Activated CD4-positive, alpha-beta T cell treated with anti-CD3 and anti-CD28 coated beads, Interleukin-2, amount 50 U/mL, for 48 hours (primary cell): ENCODE measurements at regions not wholly inside any gene's neighbourhood (a gene's known extent, or its start where the extent isn't known, plus 50 kb on each side); places are given as distances from the start of the nearest gene placed in this dataset.

Source experiments
- DNase-seq, 2 experiments: peaks; one replicate each; pipeline ENCODE4 v3.0.0-alpha.2; 2020

- DNase-seq, result no peak
Observed at GRCh38 chr2:217517402-217517801, 485.4 kb downstream of the TNS1 start.

DNA sequence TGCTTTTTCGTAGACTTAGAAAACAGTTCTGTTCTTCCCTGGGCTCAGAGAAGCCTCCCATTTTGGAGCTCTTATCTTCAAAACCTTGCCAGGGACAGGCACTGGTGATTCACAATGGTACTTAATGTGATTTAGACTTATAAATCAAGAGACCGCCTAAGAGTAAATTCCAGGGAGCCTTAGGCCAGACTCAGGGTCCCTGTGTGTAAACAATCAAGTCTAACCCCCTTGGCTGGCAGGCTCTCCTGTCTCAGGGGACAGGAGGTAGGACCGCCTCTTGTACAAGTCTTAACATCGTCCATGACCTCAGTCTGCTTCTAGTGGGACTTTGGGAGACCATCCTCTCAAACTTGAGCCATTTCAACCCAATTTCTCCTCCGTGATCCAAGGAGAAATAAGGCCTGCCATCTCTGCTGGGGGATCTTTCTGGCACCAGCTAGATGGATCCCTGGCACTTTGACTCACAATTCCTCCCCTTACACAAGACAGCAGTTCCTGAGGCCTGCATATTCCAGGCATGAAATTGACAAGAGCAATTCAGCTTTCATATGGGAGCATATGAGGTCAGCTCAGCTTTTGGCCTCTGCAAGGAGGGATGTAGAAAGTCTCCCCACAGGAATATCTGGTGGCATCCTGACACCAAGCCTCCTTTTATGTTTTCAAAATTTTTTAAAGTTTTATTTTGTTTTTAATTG, 487.0 kb downstream of the TNS1 start:
- DNase-seq, result no peak

- no peak for DNase-seq
Observed at GRCh38 chr2:217513258-217513657, 489.5 kb downstream of the TNS1 start.

DNA sequence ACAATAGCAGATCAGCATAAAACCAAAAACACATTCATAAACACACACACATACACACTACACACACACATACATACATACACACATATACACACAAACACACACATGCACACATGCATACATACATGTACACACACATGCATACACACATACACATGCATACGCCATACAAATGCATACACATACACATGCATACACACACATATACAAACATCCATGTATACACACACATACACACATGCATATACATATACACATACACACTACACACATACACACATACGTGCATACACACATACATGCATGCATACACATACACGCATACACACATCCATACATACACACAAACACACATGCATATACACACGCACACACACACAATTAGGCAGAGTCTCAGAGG, 490.1 kb downstream of the TNS1 start:
- no peak for DNase-seq

DNA sequence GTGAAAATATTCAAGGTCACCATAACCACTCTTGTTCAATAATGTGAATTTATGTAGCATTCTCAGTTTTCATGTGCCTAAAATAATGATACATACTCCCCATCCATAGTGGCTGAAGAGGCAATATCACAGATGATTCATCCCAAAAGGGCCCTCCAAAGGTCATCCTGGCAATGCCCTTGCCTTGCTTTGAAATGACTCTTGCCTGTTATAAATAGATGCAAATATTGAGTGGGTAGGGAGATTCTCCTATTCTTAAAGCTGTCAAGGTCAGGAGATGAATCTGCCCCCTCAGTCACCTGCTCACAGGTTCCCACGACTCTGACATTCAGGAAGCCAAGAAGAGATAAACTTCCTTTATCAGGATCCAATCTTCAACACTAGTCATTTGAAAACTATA, 490.5 kb downstream of the TNS1 start:
- DNase-seq, result no peak

DNA sequence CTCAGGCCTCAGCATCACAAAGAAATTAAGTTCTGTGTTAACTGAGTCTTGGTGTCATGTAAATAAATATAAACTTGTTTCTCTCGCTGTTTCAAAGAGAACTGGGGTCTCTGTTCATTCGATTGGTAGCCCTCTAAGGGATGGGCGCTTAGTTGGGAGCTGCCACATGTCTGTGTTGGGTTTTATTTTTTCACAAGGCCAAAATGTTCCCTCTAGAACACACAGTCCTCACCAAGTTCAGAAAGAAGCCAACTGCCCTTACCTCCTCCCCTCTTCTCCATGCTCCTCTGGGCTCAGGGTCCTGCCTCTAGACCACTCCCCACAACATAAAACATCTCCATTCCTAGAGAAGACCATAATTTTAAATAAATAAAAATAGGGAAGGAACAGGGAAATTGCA, 490.9 kb downstream of the TNS1 start:
- no peak for DNase-seq

DNA sequence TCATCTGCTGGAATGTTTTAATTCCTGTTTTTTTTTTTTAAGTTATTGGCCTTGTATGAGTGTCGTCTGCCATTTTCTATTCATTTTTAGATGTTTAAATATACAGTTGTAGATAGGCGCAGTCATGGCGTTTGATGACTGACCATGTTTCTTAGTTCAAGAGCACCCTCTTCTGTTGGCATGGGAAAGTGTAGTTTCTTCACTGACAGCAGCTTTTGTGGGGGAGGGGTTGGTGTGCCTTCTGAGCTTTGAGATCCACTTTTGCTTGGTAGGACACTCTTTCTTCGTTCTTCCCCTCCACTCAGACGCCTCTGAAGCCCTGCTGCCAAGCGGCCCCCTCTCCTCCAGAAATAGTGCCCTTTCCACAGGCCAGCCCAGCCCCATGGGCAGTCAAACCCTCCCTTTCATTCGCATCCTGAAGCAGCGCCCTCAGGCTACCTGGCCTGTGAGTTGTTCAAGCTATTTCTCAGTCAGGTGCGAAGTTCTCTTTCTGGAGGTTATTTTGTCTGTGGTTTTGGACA, 492.0 kb downstream of the TNS1 start:
- peak; percentile 17 to 33 for DNase-seq

- no peak for DNase-seq
Observed at GRCh38 chr2:217505303-217505702, 497.5 kb downstream of the TNS1 start.

DNA sequence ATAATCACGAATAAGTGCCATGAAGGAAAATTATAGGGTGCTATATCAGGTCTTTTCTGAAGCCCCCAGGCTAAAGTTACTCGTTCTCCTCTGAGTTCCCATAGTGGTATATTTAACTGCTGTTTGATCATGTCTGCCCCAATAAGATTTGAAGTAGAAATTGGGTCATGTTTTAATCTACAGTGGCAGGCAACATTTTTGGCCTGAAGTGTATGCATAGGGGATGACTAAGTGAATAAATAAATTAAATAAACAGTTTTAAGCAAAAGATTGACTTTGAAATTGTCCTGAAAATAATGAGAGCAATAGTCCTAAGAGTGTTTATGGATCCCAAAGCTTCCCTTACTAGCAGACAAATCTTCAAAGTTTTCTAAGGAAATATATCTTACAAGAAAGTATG, 500.9 kb downstream of the TNS1 start:
- DNase-seq, result no peak

- no peak for DNase-seq
Observed at GRCh38 chr2:217497843-217498377, 504.9 kb downstream of the TNS1 start.

GRCh38 chr2:217494557-217494956, 508.2 kb downstream of the TNS1 start:
- no peak for DNase-seq

GRCh38 chr2:217491271-217491670, 511.5 kb downstream of the TNS1 start:
- DNase-seq, result no peak

- no peak for DNase-seq
Observed at GRCh38 chr2:217489145-217489960, 513.4 kb downstream of the TNS1 start.

- DNase-seq, result no peak
Observed at GRCh38 chr2:217484046-217484445, 518.7 kb downstream of the TNS1 start.

- DNase-seq, result no peak
Observed at GRCh38 chr2:217482056-217482710, 520.6 kb downstream of the TNS1 start.

DNA sequence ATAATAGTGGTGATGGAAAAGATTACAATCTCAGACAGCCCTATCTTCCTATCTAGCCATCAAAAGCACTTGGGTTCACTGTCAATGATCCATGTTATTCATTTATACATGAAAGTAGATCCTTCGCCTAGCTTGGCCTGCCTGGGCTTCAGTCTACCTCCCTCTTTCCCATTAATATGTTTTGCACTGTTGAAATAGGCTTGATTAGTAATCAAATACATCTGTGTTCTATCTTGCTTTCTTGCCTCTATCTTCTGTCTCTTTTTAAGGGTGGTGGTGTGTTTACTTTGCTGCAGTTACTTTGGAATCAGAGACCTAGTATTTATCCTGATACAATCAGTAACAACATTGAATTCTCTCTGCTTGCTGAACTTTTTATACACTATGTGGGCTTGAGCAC, 521.2 kb downstream of the TNS1 start:
- no peak for DNase-seq

GRCh38 chr2:217479566-217479965, 523.2 kb downstream of the TNS1 start:
- DNase-seq, result no peak

DNA sequence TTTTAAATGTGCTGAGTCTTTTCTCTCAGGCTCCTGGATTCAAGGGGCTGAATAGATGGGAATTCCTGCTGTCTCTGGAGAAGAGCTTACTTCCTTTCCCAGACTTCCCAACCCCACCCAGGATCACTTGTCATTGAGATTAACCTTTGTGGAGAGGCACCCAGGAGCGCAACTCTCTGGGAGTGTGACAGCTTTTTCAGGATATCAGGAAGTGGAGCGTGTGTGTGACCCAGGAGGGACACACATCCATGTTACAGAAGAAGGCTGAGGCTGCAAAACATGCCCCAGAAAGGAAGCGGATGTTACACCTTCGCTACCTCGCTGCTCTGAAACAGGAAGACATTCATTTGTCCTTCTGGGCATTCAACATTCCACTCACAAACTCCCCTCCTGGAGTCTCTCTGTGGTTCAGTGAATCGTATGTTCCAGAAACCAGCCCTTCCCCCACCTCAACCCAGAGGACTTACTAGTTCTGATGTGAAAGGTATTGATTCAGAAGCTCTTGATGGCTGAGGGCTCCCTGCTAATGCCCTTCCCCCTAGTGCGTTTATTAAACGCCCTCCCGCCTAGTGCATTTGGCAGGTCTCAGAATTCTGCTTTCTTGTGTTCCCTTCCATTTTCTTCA, 523.9 kb downstream of the TNS1 start:
- DNase-seq, result no peak

DNA sequence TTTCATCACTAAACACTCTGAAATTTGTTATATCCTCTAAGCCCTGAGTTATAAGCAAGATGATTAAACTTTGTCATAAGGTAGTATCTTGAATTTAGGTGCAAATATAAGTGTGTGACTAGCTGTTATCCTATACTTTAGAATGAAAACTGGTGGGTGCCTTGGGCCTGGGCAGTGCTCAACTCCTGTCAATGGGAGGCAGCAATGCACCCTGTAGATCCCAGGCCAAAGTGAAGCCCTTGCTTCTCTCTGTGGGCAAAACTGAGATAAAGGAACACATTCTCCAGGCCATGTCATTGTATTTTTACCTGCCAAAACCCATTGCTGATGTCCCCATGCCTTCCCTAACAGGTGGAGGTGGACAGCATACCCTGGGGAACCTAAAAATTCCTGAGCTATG, 525.2 kb downstream of the TNS1 start:
- DNase-seq, result no peak

- DNase-seq, result no peak
Observed at GRCh38 chr2:217475791-217476190, 527.0 kb downstream of the TNS1 start.

DNA sequence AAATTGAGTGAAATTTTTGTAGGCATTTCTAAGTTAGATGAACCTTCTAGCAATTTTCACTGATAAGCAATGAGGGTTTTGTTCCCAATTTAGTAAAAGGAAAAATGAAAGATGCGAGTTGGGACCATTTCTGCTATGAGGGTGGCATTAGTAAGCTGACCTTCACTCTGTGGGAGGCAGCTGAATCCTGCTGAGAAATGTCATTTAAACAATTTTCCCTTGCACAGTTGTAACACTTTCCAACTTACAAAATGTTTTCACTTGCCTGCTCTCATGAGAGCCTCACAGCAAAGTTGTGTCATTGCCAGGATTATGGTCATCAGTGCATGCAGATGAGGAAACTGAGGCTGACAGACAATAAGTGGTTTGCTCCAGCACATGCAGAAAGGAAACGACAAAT, 527.7 kb downstream of the TNS1 start:
- DNase-seq, result no peak

DNA sequence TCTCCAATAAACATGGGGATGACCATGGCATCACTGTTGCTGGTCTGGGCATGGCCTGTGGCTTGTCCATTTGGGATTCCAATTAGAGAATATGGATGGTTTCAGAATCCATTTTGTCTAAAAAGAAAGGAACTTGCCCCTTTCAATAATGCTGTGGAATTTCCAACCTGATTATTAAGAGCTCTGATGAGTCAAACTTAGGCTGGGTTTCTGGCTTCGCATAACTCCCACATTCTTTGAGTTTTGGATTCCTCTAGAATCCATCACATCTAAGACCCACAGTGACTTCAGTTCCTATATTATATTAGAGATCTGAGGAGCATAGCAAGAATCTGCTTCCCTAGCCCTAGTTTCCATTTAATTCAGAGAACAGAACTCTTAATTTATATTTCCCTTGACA, 531.5 kb downstream of the TNS1 start:
- DNase-seq, result no peak

DNA sequence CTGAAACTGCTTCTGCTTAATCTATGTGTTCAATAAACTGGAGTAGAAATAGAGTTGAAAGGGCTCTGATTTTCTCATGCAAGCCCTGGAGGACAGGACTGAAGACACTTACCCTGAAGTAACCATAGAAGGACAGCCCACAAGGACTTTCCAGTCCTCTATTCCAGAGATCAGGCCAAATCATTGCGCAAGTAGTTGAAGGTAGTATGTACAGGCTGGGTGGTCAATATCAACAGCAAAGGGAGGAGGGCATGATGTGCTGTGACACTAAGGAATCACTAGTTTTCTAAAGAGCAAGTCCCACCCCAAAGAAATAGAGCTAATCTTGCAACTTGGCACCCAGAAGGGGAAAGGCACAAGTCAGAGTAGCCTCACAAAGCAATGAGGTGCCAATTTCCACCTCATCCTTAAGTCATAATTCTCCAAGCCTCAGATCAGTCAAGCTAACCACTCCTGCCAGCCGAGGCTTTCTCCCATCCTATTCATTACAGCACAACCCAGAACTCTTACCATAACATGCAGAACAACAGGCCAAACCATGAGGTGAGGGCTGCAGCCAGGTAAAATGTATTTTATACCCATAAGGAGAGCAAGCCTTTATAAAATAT, 533.5 kb downstream of the TNS1 start:
- no peak for DNase-seq
